Thoracic aorta (tissue), 2 donors: ENCODE measurements at regions not wholly inside any gene's neighbourhood (a gene's known extent, or its start where the extent isn't known, plus 50 kb on each side); places are given as distances from the start of the nearest gene placed in this dataset.
A peak's percentile ranks its signal among the peaks of the same experiment; 100 is the strongest.

ENCODE experiments used
- ATAC-seq: fragments of 150-250 bp; one replicate; pipeline ENCODE4 v1.8.0; 2017; ENCODE audit warnings: low read depth; ENCODE audit not compliant: insufficient number of reproducible peaks, low FRiP score
- DNase-seq: peaks from one replicate; pipeline ENCODE4 v3.0.0-alpha.2; 2020; ENCODE audit warnings: low spot score
- H3K27ac ChIP-seq, 2 donors: fragments of 200-600 bp; sonication (generic); 1 replicate in 1 of 2; 2 replicates in 1 of 2; pipeline ENCODE4 v1.5.1; 2016; ENCODE audit warnings: mild to moderate bottlenecking in 2 of 2, moderate library complexity in 2 of 2
- H3K27me3 ChIP-seq: fragments of 200-600 bp; sonication (generic); replicated peaks from 2 replicates; pipeline ENCODE4 v1.6.0; 2016; ENCODE audit warnings: mild to moderate bottlenecking; ENCODE audit not compliant: insufficient read depth
- H3K36me3 ChIP-seq: fragments of 200-600 bp; sonication (generic); one replicate; pipeline ENCODE4 v1.5.1; 2016
- H3K4me1 ChIP-seq, 2 donors: fragments of 200-600 bp; sonication (generic); 1 replicate in 1 of 2; 2 replicates in 1 of 2; pipeline versions ENCODE4 v1.5.1 to v1.6.0; 2016; ENCODE audit warnings: low read depth in 2 of 2, mild to moderate bottlenecking in 1 of 2; ENCODE audit not compliant: control insufficient read depth in 1 of 2
- H3K4me3 ChIP-seq: fragments of 200-600 bp; sonication (generic); 2 replicates; pipeline ENCODE4 v1.5.1; 2016; ENCODE audit warnings: mild to moderate bottlenecking
- H3K9me3 ChIP-seq: fragments of 200-600 bp; sonication (generic); 2 replicates; pipeline ENCODE4 v1.5.1; 2016
- CTCF ChIP-seq: fragments of 200-600 bp; sonication (generic); IDR thresholded peaks from one replicate; pipeline ENCODE4 v1.5.1; 2019; ENCODE audit warnings: antibody characterized with exemption

GRCh38 chr3:72238010-72238691 lies 453.2 kb upstream of the PROK2 start:
- Histone ChIP-seq H3K27ac (no peak overlapping the region), H3K27me3 (no peaks in the 10 kb centered on the region), H3K9me3 (no peaks in the 10 kb centered on the region), H3K36me3 (no peaks in the 10 kb centered on the region), H3K4me3 (no peak overlapping the region), H3K4me1 (peaks cover 34 to 71% of the 10 kb centered on the region in 2 donors)
- ATAC-seq (no peak), DNase-seq (no peak)
- TF ChIP-seq CTCF = no peak

GRCh38 chr3:72237679-72238009 lies 452.7 kb upstream of the PROK2 start:
- Histone ChIP-seq H3K27me3 (no peaks in the 10 kb centered on the region), H3K27ac (no peak overlapping the region), H3K4me1 (peaks cover 30 to 66% of the 10 kb centered on the region in 2 donors), H3K36me3 (no peaks in the 10 kb centered on the region), H3K4me3 (no peak overlapping the region), H3K9me3 (no peaks in the 10 kb centered on the region)
- no peak for TF ChIP-seq CTCF
- no peak for ATAC-seq
- no peak for DNase-seq

- Histone ChIP-seq H3K4me3 (no peak overlapping the region), H3K4me1 (peaks cover 30 to 66% of the 10 kb centered on the region in 2 donors), H3K36me3 (no peaks in the 10 kb centered on the region), H3K27me3 (no peaks in the 10 kb centered on the region), H3K9me3 (no peaks in the 10 kb centered on the region), H3K27ac (peak overlapping the region in 1 of 2 donors; percentile 33)
- ATAC-seq (peak; percentile 83), DNase-seq (no peak)
- TF ChIP-seq CTCF = no peak
Observed at GRCh38 chr3:72234391-72234790, 449.4 kb upstream of the PROK2 start.

GRCh38 chr3:72233571-72233970 lies 448.6 kb upstream of the PROK2 start:
- Histone ChIP-seq H3K27ac (no peak overlapping the region), H3K27me3 (no peaks in the 10 kb centered on the region), H3K4me3 (no peak overlapping the region), H3K36me3 (no peaks in the 10 kb centered on the region), H3K4me1 (peaks cover 27 to 58% of the 10 kb centered on the region in 2 donors), H3K9me3 (no peaks in the 10 kb centered on the region)
- no peak for TF ChIP-seq CTCF
- no peak for ATAC-seq
- DNase-seq = no peak

GRCh38 chr3:72232777-72233176 lies 447.8 kb upstream of the PROK2 start:
- no peaks in the 10 kb centered on the region for H3K27me3 ChIP-seq

More at GRCh38 chr3:72232777-72233176, 447.8 kb upstream of the PROK2 start:
- Histone ChIP-seq H3K4me1 (peaks cover 20 to 50% of the 10 kb centered on the region in 2 donors), H3K9me3 (no peaks in the 10 kb centered on the region), H3K4me3 (no peak overlapping the region), H3K27ac (no peak overlapping the region), H3K36me3 (no peaks in the 10 kb centered on the region)
- no peak for TF ChIP-seq CTCF
- DNase-seq = no peak
- ATAC-seq = no peak
